Fibroblast of lung (primary cell): ENCODE measurements at regions not wholly inside any gene's neighbourhood (a gene's known extent, or its start where the extent isn't known, plus 50 kb on each side); places are given as distances from the start of the nearest gene placed in this dataset.

Experiments used
- DNase-seq, 2 donors: peaks; one replicate each; pipeline versions ENCODE4 v3.0.0 to v3.0.0-alpha.2; 2010; ENCODE audit warnings: low read depth in 2 of 2
- H2AFZ ChIP-seq: 2 replicates; pipeline ENCODE4 v1.5.1; 2012; ENCODE audit warnings: low read length, control low read depth, inconsistent platforms
- H3K27ac ChIP-seq: 2 replicates; pipeline ENCODE4 v1.5.1; 2011; ENCODE audit warnings: low read length, control low read depth; ENCODE audit not compliant: insufficient read depth
- H3K27me3 ChIP-seq: 2 replicates; pipeline ENCODE4 v1.5.1; 2011; ENCODE audit warnings: mild to moderate bottlenecking, low read length; ENCODE audit not compliant: control insufficient read depth, insufficient read depth
- H3K36me3 ChIP-seq: 2 replicates; pipeline ENCODE4 v1.5.1; 2011; ENCODE audit warnings: low read length; ENCODE audit not compliant: control insufficient read depth, insufficient read depth
- H3K4me1 ChIP-seq: 2 replicates; pipeline ENCODE4 v1.5.1; 2011; ENCODE audit warnings: low read length; ENCODE audit not compliant: control insufficient read depth, insufficient read depth; ENCODE audit errors: extremely low read depth
- H3K4me2 ChIP-seq: 2 replicates; pipeline ENCODE4 v1.5.1; 2011; ENCODE audit warnings: low read length, control low read depth; ENCODE audit not compliant: insufficient read depth; ENCODE audit errors: extremely low read depth
- H3K4me3 ChIP-seq, 4 experiments: fragments of 200-600 bp in 1 of 4; sonication (generic) in 1 of 4; replicated peaks in 1 of 4; 2 replicates each; pipeline ENCODE4 v1.5.1; 2011 to 2016; ENCODE audit warnings: low read length in 4 of 4, low read depth in 3 of 4, mild to moderate bottlenecking in 3 of 4, control low read depth in 2 of 4, inconsistent platforms in 1 of 4, mixed read lengths in 1 of 4; ENCODE audit not compliant: insufficient read depth in 1 of 4; ENCODE audit errors: control extremely low read depth in 1 of 4
- H3K79me2 ChIP-seq: 2 replicates; pipeline ENCODE4 v1.5.1; 2012; ENCODE audit warnings: mild to moderate bottlenecking, low read length, inconsistent platforms; ENCODE audit not compliant: control insufficient read depth, insufficient read depth
- H3K9ac ChIP-seq: 2 replicates; pipeline ENCODE4 v1.5.1; 2011; ENCODE audit warnings: mild to moderate bottlenecking, low read length, control low read depth; ENCODE audit not compliant: insufficient read depth
- H3K9me3 ChIP-seq: 2 replicates; pipeline ENCODE4 v1.5.1; 2012; ENCODE audit warnings: low read depth, low read length; ENCODE audit not compliant: control insufficient read depth, insufficient read depth
- H4K20me1 ChIP-seq: 2 replicates; pipeline ENCODE4 v1.5.1; 2011; ENCODE audit warnings: low read length; ENCODE audit not compliant: control insufficient read depth, insufficient read depth; ENCODE audit errors: extremely low read depth
- CTCF ChIP-seq, 2 donors: IDR thresholded peaks in 1 of 2; conservative IDR thresholded peaks in 1 of 2; 1 replicate in 1 of 2; 2 replicates in 1 of 2; pipeline ENCODE4 v1.5.1; 2011 to 2012; ENCODE audit warnings: low read length in 2 of 2, control low read depth in 1 of 2, inconsistent platforms in 1 of 2, low read depth in 1 of 2, mild to moderate bottlenecking in 1 of 2
- EZH2 ChIP-seq: IDR thresholded peaks from 2 replicates; pipeline ENCODE4 v1.5.1; 2012; ENCODE audit warnings: low read length, control low read depth, mild to moderate bottlenecking; ENCODE audit errors: missing control alignments

GRCh38 chr12:89106950-89107349, 245.4 kb downstream of the DUSP6 start:
- H3K79me2 ChIP-seq, result no peaks in the 10 kb centered on the region
- H4K20me1 ChIP-seq, result no peaks in the 10 kb centered on the region
- H3K9ac ChIP-seq, result no peak overlapping the region
- no peak for DNase-seq
- no peak for TF ChIP-seq EZH2
- no peak for TF ChIP-seq CTCF (conservative IDR thresholded peaks at IDR 0.05 in 1 of 2, IDR thresholded peaks at IDR 0.05 in 1 of 2; ENCODE audit: low read depth in 1 of 2, low read length in 2 of 2)
- H3K4me2 ChIP-seq, result no peak overlapping the region
- no peak overlapping the region for H3K27ac ChIP-seq
- H3K9me3 ChIP-seq, result no peaks in the 10 kb centered on the region
- H3K4me3 ChIP-seq, result no peak overlapping the region
- no peaks in the 10 kb centered on the region for H3K27me3 ChIP-seq
- H3K4me1 ChIP-seq, result no peaks in the 10 kb centered on the region
- H2AFZ ChIP-seq, result no peak overlapping the region
- H3K36me3 ChIP-seq, result no peaks in the 10 kb centered on the region

- Histone ChIP-seq H3K4me3 (no peak overlapping the region), H3K36me3 (no peaks in the 10 kb centered on the region), H3K9me3 (no peaks in the 10 kb centered on the region), H3K4me2 (no peak overlapping the region), H4K20me1 (no peaks in the 10 kb centered on the region), H2AFZ (no peak overlapping the region), H3K9ac (no peak overlapping the region), H3K27me3 (no peaks in the 10 kb centered on the region), H3K79me2 (no peaks in the 10 kb centered on the region), H3K27ac (no peak overlapping the region), H3K4me1 (no peaks in the 10 kb centered on the region)
- TF ChIP-seq EZH2 (no peak), CTCF (conservative IDR thresholded peaks at IDR 0.05 in 1 of 2, IDR thresholded peaks at IDR 0.05 in 1 of 2; ENCODE audit: low read depth in 1 of 2, low read length in 2 of 2) (no peak)
- no peak for DNase-seq
These were observed 247.1 kb downstream of the DUSP6 start for GRCh38 chr12:89105243-89105642.

GRCh38 chr12:89103831-89104230, 248.5 kb downstream of the DUSP6 start:
- no peaks in the 10 kb centered on the region for H3K4me1 ChIP-seq
- H3K27ac ChIP-seq, result no peak overlapping the region
- H3K79me2 ChIP-seq, result no peaks in the 10 kb centered on the region
- H2AFZ ChIP-seq, result no peak overlapping the region
- no peaks in the 10 kb centered on the region for H3K36me3 ChIP-seq
- DNase-seq, result peak in 1 of 2 donors; percentile 8
- H3K27me3 ChIP-seq, result no peaks in the 10 kb centered on the region
- H3K9ac ChIP-seq, result no peak overlapping the region
- H3K4me2 ChIP-seq, result no peak overlapping the region
- no peaks in the 10 kb centered on the region for H4K20me1 ChIP-seq
- no peaks in the 10 kb centered on the region for H3K9me3 ChIP-seq
- TF ChIP-seq EZH2 (no peak), CTCF (conservative IDR thresholded peaks at IDR 0.05 in 1 of 2, IDR thresholded peaks at IDR 0.05 in 1 of 2; ENCODE audit: low read depth in 1 of 2, low read length in 2 of 2) (no peak)
- no peak overlapping the region for H3K4me3 ChIP-seq
